ENCODE measurements at regions not wholly inside any gene's neighbourhood (a gene's known extent, or its start where the extent isn't known, plus 50 kb on each side); places are given as distances from the start of the nearest gene placed in this dataset.

- TF ChIP-seq CTCF (IDR thresholded peaks at IDR 0.05) (no peak), POLR2A (IDR thresholded peaks at IDR 0.05) (no peak)
Measured at GRCh38 chr13:84332346-84332745, 450.1 kb upstream of the SLITRK1 start.

Data from adrenal gland (tissue), 5 donors.